ENCODE measurements at regions not wholly inside any gene's neighbourhood (a gene's known extent, or its start where the extent isn't known, plus 50 kb on each side); places are given as distances from the start of the nearest gene placed in this dataset.
"Not testable (repeated sequence)": the region's sequence is repeated elsewhere in the genome, so short reads cannot be mapped to it uniquely, and the experiment has no call there.

DNA sequence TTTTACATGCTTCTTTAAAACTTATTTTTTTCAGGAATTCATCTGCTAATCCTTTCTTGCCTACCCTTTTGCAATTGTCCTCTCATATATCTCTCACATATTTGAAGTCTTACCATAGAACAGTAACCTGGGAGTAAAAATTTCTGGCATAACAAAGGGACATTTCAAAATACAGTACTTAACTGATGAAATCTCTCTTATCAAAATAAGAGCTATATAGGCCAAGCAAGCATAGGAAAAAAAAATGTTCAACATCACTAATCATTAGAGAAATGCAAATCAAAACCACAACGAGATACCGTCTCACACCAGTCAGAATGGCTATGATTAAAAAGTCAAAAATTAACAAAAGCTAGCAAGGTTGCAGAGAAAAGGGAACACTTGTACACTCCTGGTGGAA, 2062.7 kb upstream of the CDH6 start:
- H3K36me3 ChIP-seq = no peaks in the 10 kb centered on the region
- H3K27me3 ChIP-seq = no peaks in the 10 kb centered on the region
- H3K27ac ChIP-seq = no peak overlapping the region
- H3K9me3 ChIP-seq (ENCODE audit: low read depth) = no peaks in the 10 kb centered on the region
- TF ChIP-seq, protein P1, sequence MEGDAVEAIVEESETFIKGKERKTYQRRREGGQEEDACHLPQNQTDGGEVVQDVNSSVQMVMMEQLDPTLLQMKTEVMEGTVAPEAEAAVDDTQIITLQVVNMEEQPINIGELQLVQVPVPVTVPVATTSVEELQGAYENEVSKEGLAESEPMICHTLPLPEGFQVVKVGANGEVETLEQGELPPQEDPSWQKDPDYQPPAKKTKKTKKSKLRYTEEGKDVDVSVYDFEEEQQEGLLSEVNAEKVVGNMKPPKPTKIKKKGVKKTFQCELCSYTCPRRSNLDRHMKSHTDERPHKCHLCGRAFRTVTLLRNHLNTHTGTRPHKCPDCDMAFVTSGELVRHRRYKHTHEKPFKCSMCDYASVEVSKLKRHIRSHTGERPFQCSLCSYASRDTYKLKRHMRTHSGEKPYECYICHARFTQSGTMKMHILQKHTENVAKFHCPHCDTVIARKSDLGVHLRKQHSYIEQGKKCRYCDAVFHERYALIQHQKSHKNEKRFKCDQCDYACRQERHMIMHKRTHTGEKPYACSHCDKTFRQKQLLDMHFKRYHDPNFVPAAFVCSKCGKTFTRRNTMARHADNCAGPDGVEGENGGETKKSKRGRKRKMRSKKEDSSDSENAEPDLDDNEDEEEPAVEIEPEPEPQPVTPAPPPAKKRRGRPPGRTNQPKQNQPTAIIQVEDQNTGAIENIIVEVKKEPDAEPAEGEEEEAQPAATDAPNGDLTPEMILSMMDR (IDR thresholded peaks at IDR 0.05; ENCODE audit: low read depth, low read length) = no peak
- DNase-seq (ENCODE audit: low read depth in 1 of 2, low spot score in 1 of 2) = no peak
- H3K4me3 ChIP-seq = no peak overlapping the region
- no peaks in the 10 kb centered on the region for H3K4me1 ChIP-seq (ENCODE audit: low read depth)

DNA sequence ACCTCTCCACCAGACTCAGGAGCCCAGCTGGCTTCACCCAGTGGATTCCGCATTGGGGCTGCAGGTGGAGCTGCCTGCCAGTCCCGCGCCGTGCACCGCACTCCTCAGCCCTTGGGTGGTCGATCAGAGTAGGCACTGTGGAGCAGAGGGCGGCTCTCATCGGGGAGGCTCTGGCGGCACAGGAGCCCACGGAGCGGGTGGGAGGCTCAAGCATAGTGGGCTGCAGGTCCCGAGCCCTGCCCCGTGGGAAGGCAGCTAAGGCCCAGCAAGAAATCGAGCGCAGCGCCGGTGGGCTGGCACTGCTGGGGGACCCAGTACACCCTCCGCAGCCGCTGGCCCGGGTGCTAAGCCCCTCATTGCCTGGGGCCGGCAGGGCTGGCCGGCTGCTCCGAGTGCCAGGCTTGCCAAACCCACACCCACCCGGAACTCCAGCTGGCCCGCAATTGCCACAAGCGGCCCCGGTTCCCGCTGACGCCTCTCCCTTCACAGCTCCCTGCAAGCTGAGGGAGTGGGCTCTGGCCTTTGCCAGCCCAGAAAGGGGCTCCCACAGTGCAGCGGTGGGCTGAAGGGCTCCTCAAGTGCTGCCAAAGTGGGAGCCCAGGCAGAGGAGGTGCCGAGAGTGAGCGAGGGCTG, 2065.8 kb upstream of the CDH6 start:
- H3K4me3 ChIP-seq; H3K4me1 ChIP-seq (ENCODE audit: low read depth); H3K36me3 ChIP-seq; H3K27me3 ChIP-seq; H3K27ac ChIP-seq; H3K9me3 ChIP-seq (ENCODE audit: low read depth); DNase-seq (ENCODE audit: low read depth in 1 of 2, low spot score in 1 of 2): not testable (repeated sequence)

DNA sequence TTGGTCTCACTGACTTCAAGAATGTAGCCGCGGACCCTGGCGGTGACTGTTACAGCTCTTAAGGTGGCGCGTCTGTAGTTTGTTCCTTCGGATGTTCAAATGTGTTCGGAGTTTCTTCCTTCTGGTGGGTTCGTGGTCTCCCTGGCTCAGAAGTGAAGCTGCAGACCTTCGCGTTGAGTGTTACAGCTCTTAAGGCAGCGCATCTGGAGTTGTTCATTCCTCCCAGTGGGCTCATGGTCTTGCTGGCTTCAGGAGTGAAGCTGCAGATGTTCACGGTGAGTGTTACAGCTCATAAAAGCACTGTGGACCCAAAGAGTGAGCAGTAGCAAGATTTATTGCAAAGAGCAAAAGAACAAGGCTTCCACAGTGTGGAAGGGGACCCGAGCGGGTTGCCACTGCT, 2067.0 kb upstream of the CDH6 start:
- H3K36me3 ChIP-seq; DNase-seq (ENCODE audit: low read depth in 1 of 2, low spot score in 1 of 2); H3K27me3 ChIP-seq; H3K4me3 ChIP-seq; H3K27ac ChIP-seq; H3K9me3 ChIP-seq (ENCODE audit: low read depth); H3K4me1 ChIP-seq (ENCODE audit: low read depth): not testable (repeated sequence)

DNA sequence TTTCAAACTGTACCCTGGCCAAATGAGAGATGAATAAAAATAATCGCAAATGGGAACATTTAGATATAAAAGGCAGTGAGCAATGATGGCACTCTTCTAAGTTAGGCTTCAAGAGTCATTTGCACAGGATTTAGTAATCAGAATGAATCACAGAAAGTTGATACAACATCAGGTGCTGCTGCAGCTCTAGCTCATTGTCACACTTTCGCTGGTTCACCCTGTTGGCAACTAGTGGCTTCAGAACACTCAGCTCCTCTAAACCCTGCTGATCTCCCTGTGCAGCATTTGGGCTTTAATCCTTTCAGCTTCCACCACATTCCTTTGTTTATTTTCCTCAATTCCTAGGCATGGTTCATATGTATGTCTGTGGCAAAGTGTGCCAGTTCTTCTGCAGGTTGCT, 2071.2 kb upstream of the CDH6 start:
- Histone ChIP-seq H3K4me1 (ENCODE audit: low read depth) (no peaks in the 10 kb centered on the region), H3K4me3 (no peak overlapping the region), H3K9me3 (ENCODE audit: low read depth) (no peaks in the 10 kb centered on the region), H3K27me3 (no peaks in the 10 kb centered on the region), H3K36me3 (no peaks in the 10 kb centered on the region), H3K27ac (no peak overlapping the region)
- TF ChIP-seq, protein P1 (IDR thresholded peaks at IDR 0.05; ENCODE audit: low read depth, low read length) = no peak
- DNase-seq (ENCODE audit: low read depth in 1 of 2, low spot score in 1 of 2) = no peak

DNA sequence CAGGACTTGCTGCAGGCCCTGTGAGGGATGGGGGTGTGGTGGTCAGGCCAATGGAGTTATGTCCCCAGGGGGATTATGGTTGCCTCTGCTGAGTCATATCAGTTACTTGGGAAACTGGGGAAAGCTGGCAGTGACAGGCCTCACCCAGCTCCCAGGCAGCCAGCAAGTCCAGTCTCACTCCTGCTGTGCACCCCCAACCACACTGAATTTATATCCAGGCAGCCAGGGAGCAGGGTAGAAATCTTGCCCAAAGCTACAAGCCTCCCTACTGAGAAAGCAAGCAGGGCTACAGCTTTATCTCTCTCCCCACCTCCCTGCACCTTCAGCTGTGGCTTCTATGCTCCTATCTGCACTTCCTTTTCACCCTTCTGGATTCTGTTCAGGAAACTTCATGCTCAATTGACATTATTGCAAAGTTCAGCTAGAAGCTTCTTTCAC, 2076.0 kb upstream of the CDH9 start:
- Histone ChIP-seq H3K27me3 (no peaks in the 10 kb centered on the region), H3K9me3 (ENCODE audit: low read depth) (no peaks in the 10 kb centered on the region), H3K27ac (no peak overlapping the region), H3K36me3 (no peaks in the 10 kb centered on the region), H3K4me3 (no peak overlapping the region), H3K4me1 (ENCODE audit: low read depth) (no peaks in the 10 kb centered on the region)
- DNase-seq (ENCODE audit: low read depth in 1 of 2, low spot score in 1 of 2) = no peak
- TF ChIP-seq, protein P1 (IDR thresholded peaks at IDR 0.05; ENCODE audit: low read depth, low read length) = no peak

DNA sequence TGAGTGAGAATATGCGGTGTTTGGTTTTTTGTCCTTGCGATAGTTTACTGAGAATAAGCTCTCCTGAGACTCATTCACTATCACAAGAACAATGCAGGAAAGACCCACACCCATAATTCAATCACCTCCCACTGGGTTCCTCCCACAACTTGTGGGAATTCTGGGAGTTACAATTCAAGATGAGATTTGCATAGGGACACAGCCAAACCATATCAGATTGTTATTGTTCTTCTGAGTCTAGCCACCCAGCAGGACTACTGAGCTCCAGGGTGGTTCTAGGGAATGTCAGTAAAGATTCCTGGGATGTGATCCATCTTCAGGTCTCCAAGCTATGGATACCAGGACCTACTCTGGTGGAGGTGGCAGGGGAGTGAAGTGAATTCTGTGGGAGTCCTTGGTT, 2075.1 kb upstream of the CDH9 start:
- H3K4me3 ChIP-seq = no peak overlapping the region
- H3K9me3 ChIP-seq (ENCODE audit: low read depth) = no peaks in the 10 kb centered on the region
- H3K27me3 ChIP-seq = no peaks in the 10 kb centered on the region
- no peak overlapping the region for H3K27ac ChIP-seq
- H3K4me1 ChIP-seq (ENCODE audit: low read depth) = no peaks in the 10 kb centered on the region
- TF ChIP-seq, protein P1 (IDR thresholded peaks at IDR 0.05; ENCODE audit: low read depth, low read length) = no peak
- no peaks in the 10 kb centered on the region for H3K36me3 ChIP-seq
- DNase-seq (ENCODE audit: low read depth in 1 of 2, low spot score in 1 of 2) = no peak

DNA sequence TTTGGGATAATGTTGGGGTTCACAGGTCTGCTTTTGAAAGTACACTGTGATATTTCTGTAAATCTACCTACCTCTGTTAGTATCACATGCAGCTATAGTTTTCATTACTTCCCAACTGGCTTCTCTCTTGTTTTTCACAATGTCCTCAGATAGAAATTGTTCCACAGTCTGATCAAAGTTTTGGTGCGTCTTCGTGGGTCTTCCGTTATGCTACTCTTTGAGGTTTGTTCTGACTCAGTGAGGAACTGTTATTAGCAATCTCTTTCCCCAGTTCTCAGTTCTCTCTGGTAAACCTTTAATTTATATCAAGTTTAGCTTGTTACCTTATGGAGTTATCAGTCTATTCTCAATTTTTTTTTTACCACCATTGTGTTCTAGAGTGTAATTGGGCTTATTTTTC, 2061.2 kb upstream of the CDH9 start:
- no peak overlapping the region for H3K27ac ChIP-seq
- H3K36me3 ChIP-seq = no peaks in the 10 kb centered on the region
- no peak overlapping the region for H3K4me3 ChIP-seq
- H3K27me3 ChIP-seq = no peaks in the 10 kb centered on the region
- no peaks in the 10 kb centered on the region for H3K4me1 ChIP-seq (ENCODE audit: low read depth)
- TF ChIP-seq, protein P1 (IDR thresholded peaks at IDR 0.05; ENCODE audit: low read depth, low read length) = no peak
- no peaks in the 10 kb centered on the region for H3K9me3 ChIP-seq (ENCODE audit: low read depth)
- DNase-seq (ENCODE audit: low read depth in 1 of 2, low spot score in 1 of 2) = no peak

Data from cardiac muscle cell (in vitro differentiated cells and primary cell).